ENCODE measurements at regions not wholly inside any gene's neighbourhood (a gene's known extent, or its start where the extent isn't known, plus 50 kb on each side); places are given as distances from the start of the nearest gene placed in this dataset.

GRCh38 chr7:127501817-127502216, 83.6 kb downstream of the GCC1 start:
- Histone ChIP-seq H2AFZ (ENCODE audit: low read depth, low read length) (no peak overlapping the region), H3K36me3 (ENCODE audit: control insufficient read depth in 1 of 2, insufficient read depth in 2 of 2, low read depth in 1 of 2, low read length in 2 of 2) (no peaks in the 10 kb centered on the region), H4K8ac (ENCODE audit: low read length) (no peak overlapping the region), H3K9ac (ENCODE audit: low read length) (no peak overlapping the region), H3K18ac (ENCODE audit: low read depth in 1 of 2, low read length in 2 of 2) (no peak overlapping the region), H2BK12ac (ENCODE audit: low read length in 2 of 2) (no peak overlapping the region), H3K79me1 (replicated peaks; ENCODE audit: low read length, poor library complexity, severe bottlenecking) (no peaks in the 10 kb centered on the region), H3K27me3 (ENCODE audit: control insufficient read depth in 1 of 2, insufficient read depth in 1 of 2, low read length in 2 of 2) (no peaks in the 10 kb centered on the region), H3K23ac (ENCODE audit: low read length in 2 of 2) (no peak overlapping the region), H3K4me2 (ENCODE audit: low read length, poor library complexity, severe bottlenecking) (no peak overlapping the region), H3K4me1 (ENCODE audit: control insufficient read depth, insufficient read depth, low read depth, low read length) (no peaks in the 10 kb centered on the region), H3K9me3 (ENCODE audit: control insufficient read depth, low read length) (no peaks in the 10 kb centered on the region), H2AK5ac (ENCODE audit: low read length, severe bottlenecking) (no peak overlapping the region), H2BK120ac (ENCODE audit: low read depth, low read length) (no peak overlapping the region), H4K91ac (ENCODE audit: low read length) (no peak overlapping the region), H3K4me3 (ENCODE audit: insufficient read depth in 1 of 2, low read depth in 1 of 2, low read length in 2 of 2) (no peak overlapping the region), H2BK5ac (ENCODE audit: low read depth, low read length, poor library complexity, severe bottlenecking) (no peak overlapping the region), H3K4ac (ENCODE audit: low read depth in 1 of 2, low read length in 2 of 2) (no peak overlapping the region), H2BK15ac (ENCODE audit: low read depth, poor library complexity, severe bottlenecking) (no peak overlapping the region), H3K14ac (ENCODE audit: low read length in 2 of 2) (no peak overlapping the region), H3K27ac (ENCODE audit: low read length, poor library complexity, severe bottlenecking) (no peak overlapping the region)
- DNase-seq = no peak
- 88% methylated on average over 3 of the region's 4 CpGs for WGBS

DNA sequence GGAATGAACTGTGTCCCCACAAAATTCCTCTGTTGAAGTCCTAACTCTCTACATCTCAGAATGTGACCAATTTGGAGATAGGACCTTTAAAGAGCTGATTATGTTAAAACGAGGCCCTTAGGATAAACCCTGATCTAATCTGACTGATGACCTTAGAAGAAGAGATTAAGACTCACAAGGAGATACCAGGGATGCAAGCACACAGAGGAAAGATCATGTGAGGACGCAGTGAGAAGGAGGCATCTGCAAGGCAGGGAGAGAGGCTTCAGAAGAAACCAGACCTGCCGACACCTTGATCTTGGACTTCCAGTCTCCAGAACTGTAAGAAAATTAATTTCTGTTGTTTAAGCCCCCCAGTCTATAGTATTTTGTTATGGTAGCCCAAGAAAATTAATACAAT, 94.9 kb upstream of the ZNF800 start:
- no peak overlapping the region for H2AFZ ChIP-seq (ENCODE audit: low read depth, low read length)

DNA sequence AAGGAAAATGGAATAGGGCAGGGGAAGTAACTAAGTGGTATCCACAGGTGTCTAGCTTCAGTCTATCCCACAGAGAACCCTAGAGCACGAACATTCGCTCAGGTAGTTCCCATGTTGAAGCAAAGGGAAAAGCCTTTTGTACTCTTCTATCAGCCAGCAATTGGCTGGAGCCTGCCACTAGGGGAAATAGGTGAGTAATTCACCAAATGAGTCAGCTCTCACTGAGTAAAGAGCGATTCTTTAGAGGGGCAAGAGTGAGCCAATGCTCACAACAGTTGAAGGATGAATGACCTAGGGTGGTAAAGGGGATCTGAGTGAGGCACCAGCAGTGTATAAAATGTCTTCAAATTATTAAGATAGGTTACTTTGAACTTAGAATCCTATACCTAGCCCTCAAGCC, 94.1 kb upstream of the ZNF800 start:
- H2BK12ac ChIP-seq (ENCODE audit: low read length in 2 of 2) = no peak overlapping the region
- H3K14ac ChIP-seq (ENCODE audit: low read length in 2 of 2) = no peak overlapping the region
- no peak overlapping the region for H3K23ac ChIP-seq (ENCODE audit: low read length in 2 of 2)
- no peak overlapping the region for H3K4me3 ChIP-seq (ENCODE audit: insufficient read depth in 1 of 2, low read depth in 1 of 2, low read length in 2 of 2)
- H3K36me3 ChIP-seq (ENCODE audit: control insufficient read depth in 1 of 2, insufficient read depth in 2 of 2, low read depth in 1 of 2, low read length in 2 of 2) = no peaks in the 10 kb centered on the region
- no peak overlapping the region for H3K4ac ChIP-seq (ENCODE audit: low read depth in 1 of 2, low read length in 2 of 2)
- no peak overlapping the region for H2AFZ ChIP-seq (ENCODE audit: low read depth, low read length)
- H3K79me1 ChIP-seq (replicated peaks; ENCODE audit: low read length, poor library complexity, severe bottlenecking) = no peaks in the 10 kb centered on the region
- no peak overlapping the region for H3K18ac ChIP-seq (ENCODE audit: low read depth in 1 of 2, low read length in 2 of 2)
- DNase-seq = no peak
- H3K27me3 ChIP-seq (ENCODE audit: control insufficient read depth in 1 of 2, insufficient read depth in 1 of 2, low read length in 2 of 2) = peaks cover 0 to 4% of the 10 kb centered on the region in 2 experiments
- H4K91ac ChIP-seq (ENCODE audit: low read length) = no peak overlapping the region
- H2BK15ac ChIP-seq (ENCODE audit: low read depth, poor library complexity, severe bottlenecking) = no peak overlapping the region
- 30% methylated on average over 3 of the region's 3 CpGs for WGBS
- H3K9ac ChIP-seq (ENCODE audit: low read length) = no peak overlapping the region
- no peak overlapping the region for H2BK120ac ChIP-seq (ENCODE audit: low read depth, low read length)
- H2AK5ac ChIP-seq (ENCODE audit: low read length, severe bottlenecking) = no peak overlapping the region
- H3K27ac ChIP-seq (ENCODE audit: low read length, poor library complexity, severe bottlenecking) = no peak overlapping the region
- H3K9me3 ChIP-seq (ENCODE audit: control insufficient read depth, low read length) = no peaks in the 10 kb centered on the region
- no peak overlapping the region for H2BK5ac ChIP-seq (ENCODE audit: low read depth, low read length, poor library complexity, severe bottlenecking)
- H3K4me2 ChIP-seq (ENCODE audit: low read length, poor library complexity, severe bottlenecking) = no peak overlapping the region
- H3K4me1 ChIP-seq (ENCODE audit: control insufficient read depth, insufficient read depth, low read depth, low read length) = no peaks in the 10 kb centered on the region
- H4K8ac ChIP-seq (ENCODE audit: low read length) = no peak overlapping the region

More for the DNA sequence above, 94.9 kb upstream of the ZNF800 start:
- no peaks in the 10 kb centered on the region for H3K36me3 ChIP-seq (ENCODE audit: control insufficient read depth in 1 of 2, insufficient read depth in 2 of 2, low read depth in 1 of 2, low read length in 2 of 2)
- H2BK5ac ChIP-seq (ENCODE audit: low read depth, low read length, poor library complexity, severe bottlenecking) = no peak overlapping the region
- no peak overlapping the region for H2AK5ac ChIP-seq (ENCODE audit: low read length, severe bottlenecking)
- H3K23ac ChIP-seq (ENCODE audit: low read length in 2 of 2) = no peak overlapping the region
- WGBS = 46% methylated on average over 2 of the region's 3 CpGs
- H3K79me1 ChIP-seq (replicated peaks; ENCODE audit: low read length, poor library complexity, severe bottlenecking) = no peaks in the 10 kb centered on the region
- DNase-seq = no peak
- no peak overlapping the region for H3K4me2 ChIP-seq (ENCODE audit: low read length, poor library complexity, severe bottlenecking)
- no peak overlapping the region for H2BK12ac ChIP-seq (ENCODE audit: low read length in 2 of 2)
- no peaks in the 10 kb centered on the region for H3K9me3 ChIP-seq (ENCODE audit: control insufficient read depth, low read length)
- no peak overlapping the region for H3K18ac ChIP-seq (ENCODE audit: low read depth in 1 of 2, low read length in 2 of 2)
- H3K9ac ChIP-seq (ENCODE audit: low read length) = no peak overlapping the region
- peaks cover 0 to 4% of the 10 kb centered on the region in 2 experiments for H3K27me3 ChIP-seq (ENCODE audit: control insufficient read depth in 1 of 2, insufficient read depth in 1 of 2, low read length in 2 of 2)
- H3K4me1 ChIP-seq (ENCODE audit: control insufficient read depth, insufficient read depth, low read depth, low read length) = no peaks in the 10 kb centered on the region
- no peak overlapping the region for H3K14ac ChIP-seq (ENCODE audit: low read length in 2 of 2)
- H3K4ac ChIP-seq (ENCODE audit: low read depth in 1 of 2, low read length in 2 of 2) = no peak overlapping the region
- no peak overlapping the region for H4K8ac ChIP-seq (ENCODE audit: low read length)
- no peak overlapping the region for H2BK120ac ChIP-seq (ENCODE audit: low read depth, low read length)
- no peak overlapping the region for H3K4me3 ChIP-seq (ENCODE audit: insufficient read depth in 1 of 2, low read depth in 1 of 2, low read length in 2 of 2)
- H4K91ac ChIP-seq (ENCODE audit: low read length) = no peak overlapping the region
- H2BK15ac ChIP-seq (ENCODE audit: low read depth, poor library complexity, severe bottlenecking) = no peak overlapping the region
- H3K27ac ChIP-seq (ENCODE audit: low read length, poor library complexity, severe bottlenecking) = no peak overlapping the region

DNA sequence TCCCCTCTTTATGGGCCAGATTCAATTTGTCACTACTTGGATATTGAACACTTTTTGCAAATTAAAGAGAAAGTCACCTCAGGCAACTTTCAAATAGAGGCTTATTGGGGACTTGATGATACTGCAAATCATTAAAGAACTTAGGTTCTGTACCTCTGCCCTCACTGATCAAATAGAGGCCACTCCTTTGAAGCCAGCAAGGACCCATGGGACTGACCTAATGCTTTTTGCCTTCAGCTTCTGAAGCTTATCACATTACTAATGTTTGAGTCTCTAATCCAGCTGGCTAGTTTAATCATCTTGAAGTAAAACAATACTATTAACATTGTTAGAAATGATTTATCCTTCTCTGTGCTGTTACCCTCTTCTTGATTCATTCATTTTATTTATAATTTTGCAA, 93.0 kb upstream of the ZNF800 start:
- Histone ChIP-seq H3K4me2 (ENCODE audit: low read length, poor library complexity, severe bottlenecking) (no peak overlapping the region), H3K18ac (ENCODE audit: low read depth in 1 of 2, low read length in 2 of 2) (no peak overlapping the region), H3K4ac (ENCODE audit: low read depth in 1 of 2, low read length in 2 of 2) (no peak overlapping the region), H3K23ac (ENCODE audit: low read length in 2 of 2) (no peak overlapping the region), H2BK12ac (ENCODE audit: low read length in 2 of 2) (no peak overlapping the region), H3K9ac (ENCODE audit: low read length) (no peak overlapping the region), H3K27ac (ENCODE audit: low read length, poor library complexity, severe bottlenecking) (no peak overlapping the region), H4K8ac (ENCODE audit: low read length) (no peak overlapping the region), H4K91ac (ENCODE audit: low read length) (no peak overlapping the region), H3K4me1 (ENCODE audit: control insufficient read depth, insufficient read depth, low read depth, low read length) (no peaks in the 10 kb centered on the region), H3K14ac (ENCODE audit: low read length in 2 of 2) (no peak overlapping the region), H2AFZ (ENCODE audit: low read depth, low read length) (no peak overlapping the region), H2AK5ac (ENCODE audit: low read length, severe bottlenecking) (no peak overlapping the region), H2BK15ac (ENCODE audit: low read depth, poor library complexity, severe bottlenecking) (no peak overlapping the region), H3K79me1 (replicated peaks; ENCODE audit: low read length, poor library complexity, severe bottlenecking) (no peaks in the 10 kb centered on the region), H3K36me3 (ENCODE audit: control insufficient read depth in 1 of 2, insufficient read depth in 2 of 2, low read depth in 1 of 2, low read length in 2 of 2) (no peaks in the 10 kb centered on the region), H3K9me3 (ENCODE audit: control insufficient read depth, low read length) (no peaks in the 10 kb centered on the region), H3K27me3 (ENCODE audit: control insufficient read depth in 1 of 2, insufficient read depth in 1 of 2, low read length in 2 of 2) (peaks cover 0 to 4% of the 10 kb centered on the region in 2 experiments), H2BK5ac (ENCODE audit: low read depth, low read length, poor library complexity, severe bottlenecking) (no peak overlapping the region), H3K4me3 (ENCODE audit: insufficient read depth in 1 of 2, low read depth in 1 of 2, low read length in 2 of 2) (no peak overlapping the region), H2BK120ac (ENCODE audit: low read depth, low read length) (no peak overlapping the region)
- DNase-seq = no peak
